ENCODE measurements at regions not wholly inside any gene's neighbourhood (a gene's known extent, or its start where the extent isn't known, plus 50 kb on each side); places are given as distances from the start of the nearest gene placed in this dataset.

DNA sequence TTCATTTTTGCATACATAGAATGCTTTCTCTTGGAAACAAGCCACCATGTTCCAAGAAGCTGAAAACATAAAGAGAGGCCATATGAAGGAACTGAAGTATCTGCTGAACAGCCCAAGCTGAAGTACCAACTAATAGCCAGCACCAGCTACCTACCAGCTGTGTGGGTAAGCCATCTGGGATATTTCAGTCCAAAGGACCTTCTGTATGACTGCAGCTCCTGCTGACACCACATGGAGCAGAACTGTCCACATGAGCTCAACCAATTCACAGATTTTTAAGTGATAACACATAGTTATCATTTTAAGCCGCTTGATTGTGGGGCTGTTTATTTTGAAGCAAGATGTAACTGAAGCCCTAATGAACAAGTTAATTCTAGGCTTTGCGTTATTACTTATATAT, 621.1 kb upstream of the KLHL1 start:
- no peak for FAIRE-seq
- no peak for TF ChIP-seq POLR2A (IDR thresholded peaks at IDR 0.05; ENCODE audit: low read depth, low read length)
- no peak for DNase-seq (ENCODE audit: insufficient read length, low spot score)

DNA sequence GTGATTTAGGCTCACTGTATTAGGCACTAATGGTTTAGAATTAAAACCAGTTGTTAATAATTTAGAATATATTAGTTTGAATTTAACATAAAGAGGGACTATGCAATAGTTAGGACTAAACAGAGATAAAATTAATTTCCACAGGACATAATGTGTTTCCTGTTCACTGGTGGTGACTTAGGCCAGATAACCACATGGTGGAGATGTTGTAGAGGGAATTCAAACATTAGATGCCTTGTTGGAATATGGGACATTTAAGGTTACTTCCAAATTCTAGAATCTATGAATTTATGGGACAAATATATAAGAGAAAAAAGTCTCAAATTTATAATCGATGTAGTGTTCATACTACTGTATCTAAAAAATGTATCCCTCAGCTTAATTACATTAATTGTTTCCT, 615.5 kb upstream of the KLHL1 start:
- DNase-seq (ENCODE audit: insufficient read length, low spot score): no peak
- FAIRE-seq: no peak
- no peak for TF ChIP-seq POLR2A (IDR thresholded peaks at IDR 0.05; ENCODE audit: low read depth, low read length)

DNA sequence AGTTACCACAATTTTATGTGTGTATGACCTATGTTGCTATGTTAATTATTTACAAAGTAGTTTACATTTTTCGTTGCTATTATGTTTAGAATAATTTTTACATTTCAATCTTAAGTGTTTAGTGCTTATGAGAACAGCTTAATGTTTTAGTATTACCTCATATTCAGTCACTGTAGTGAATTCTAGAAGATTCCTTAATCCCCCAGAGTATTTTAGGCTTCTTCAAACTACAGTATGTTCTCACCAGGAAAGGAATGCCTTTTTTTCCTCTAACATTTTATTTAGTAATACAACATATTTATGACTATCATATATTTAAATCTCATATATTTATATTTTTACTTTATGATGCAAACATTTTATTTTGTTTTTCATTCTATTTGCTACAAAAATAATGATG, 612.1 kb upstream of the KLHL1 start:
- no peak for TF ChIP-seq POLR2A (IDR thresholded peaks at IDR 0.05; ENCODE audit: low read depth, low read length)

DNA sequence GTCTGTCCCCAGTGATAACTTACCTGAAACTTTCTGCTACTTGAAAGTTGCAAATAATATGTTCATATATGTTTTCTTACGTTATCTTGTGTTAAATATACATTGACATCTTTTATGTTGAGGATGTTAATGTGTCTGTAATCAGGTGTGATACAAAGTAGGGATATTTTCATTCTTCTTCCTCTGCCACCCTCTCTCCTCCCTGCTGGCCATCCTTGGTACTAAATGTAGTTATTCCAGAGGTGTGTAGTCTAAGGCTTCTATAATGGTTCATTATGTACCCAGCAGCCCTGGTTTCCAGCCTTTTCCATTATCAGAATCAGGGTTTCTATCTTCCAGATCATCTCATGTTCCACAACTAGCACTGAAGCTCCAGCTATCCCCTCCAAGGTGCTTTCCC, 606.7 kb upstream of the KLHL1 start:
- FAIRE-seq (no peak), DNase-seq (ENCODE audit: insufficient read length, low spot score) (no peak)
- TF ChIP-seq POLR2A (IDR thresholded peaks at IDR 0.05; ENCODE audit: low read depth, low read length): no peak

More for the DNA sequence above, 612.1 kb upstream of the KLHL1 start:
- no peak for DNase-seq (ENCODE audit: insufficient read length, low spot score)
- FAIRE-seq: no peak

DNA sequence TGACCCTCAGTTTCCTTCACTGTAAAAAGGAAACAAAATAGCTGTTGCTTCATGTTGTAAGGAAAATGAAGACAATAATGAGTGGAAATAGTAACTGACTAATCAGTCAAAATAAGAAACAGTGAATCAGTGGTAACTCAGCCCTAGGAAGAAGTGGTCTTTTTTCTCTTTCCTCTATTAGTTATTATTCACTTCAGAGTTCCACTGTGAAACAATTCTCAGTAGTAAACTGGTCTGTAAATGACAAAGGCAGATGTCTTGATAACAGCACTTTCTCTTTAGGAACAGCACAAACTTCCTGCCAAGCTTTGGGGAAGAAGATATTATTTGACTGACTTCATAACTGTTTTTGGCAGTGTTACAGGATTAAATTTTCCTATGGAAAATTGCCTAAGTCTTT, 600.5 kb upstream of the KLHL1 start:
- no peak for TF ChIP-seq POLR2A (IDR thresholded peaks at IDR 0.05; ENCODE audit: low read depth, low read length)
- no peak for FAIRE-seq
- no peak for DNase-seq (ENCODE audit: insufficient read length, low spot score)

DNA sequence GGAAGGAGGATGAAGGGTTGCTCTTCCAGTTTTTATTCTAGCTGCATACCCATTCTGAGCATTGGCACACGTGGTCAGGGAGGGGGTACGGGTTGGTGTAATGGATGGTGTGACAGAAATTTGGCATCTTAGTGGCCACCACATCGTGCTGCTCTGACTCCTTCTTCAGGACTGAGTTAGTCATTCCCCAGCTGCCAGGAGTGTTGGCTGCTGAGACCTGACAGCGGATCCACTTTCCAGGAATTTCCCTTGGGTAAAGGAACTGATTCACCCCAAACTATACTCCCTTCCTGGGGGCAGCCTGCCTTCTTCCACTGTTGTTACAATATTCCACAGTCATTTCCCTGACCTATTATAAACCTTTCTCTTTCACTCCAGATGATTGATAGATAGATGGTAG, 595.5 kb upstream of the KLHL1 start:
- TF ChIP-seq POLR2A (IDR thresholded peaks at IDR 0.05; ENCODE audit: low read depth, low read length): no peak
- FAIRE-seq: no peak
- no peak for DNase-seq (ENCODE audit: insufficient read length, low spot score)

DNA sequence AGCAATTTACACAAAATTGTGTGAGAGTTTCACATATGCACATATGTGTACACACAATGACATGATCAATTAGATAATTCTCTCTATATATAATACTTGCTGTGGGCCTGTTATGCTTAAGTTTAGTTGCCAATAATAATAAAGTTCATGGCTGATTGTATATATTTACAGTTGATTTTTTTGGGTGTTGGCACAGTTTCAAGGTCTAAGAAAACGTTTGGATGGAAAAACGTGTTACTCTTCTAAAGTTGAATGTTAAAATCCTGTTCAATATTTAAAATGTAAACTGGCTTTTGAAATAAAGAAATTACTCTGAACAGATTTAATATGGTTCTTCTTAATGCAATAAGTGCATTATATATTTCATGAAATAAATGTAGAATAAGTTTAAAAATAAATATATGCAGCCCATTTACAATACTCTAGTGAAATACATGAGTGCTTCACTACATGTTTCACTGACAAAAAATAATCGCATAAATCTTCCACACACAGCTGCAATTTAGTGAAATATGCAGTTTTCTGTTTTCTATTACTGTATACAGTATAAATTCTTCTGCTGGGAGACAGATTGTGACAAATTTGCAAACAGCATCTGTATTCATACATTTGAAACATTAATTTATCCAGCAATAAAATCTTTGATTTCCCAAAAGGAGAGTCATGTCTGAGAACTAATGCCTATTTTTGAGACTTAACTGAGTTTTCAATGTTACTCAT, 586.9 kb upstream of the KLHL1 start:
- DNase-seq (ENCODE audit: insufficient read length, low spot score) (no peak), FAIRE-seq (no peak)
- TF ChIP-seq POLR2A (IDR thresholded peaks at IDR 0.05; ENCODE audit: low read depth, low read length): no peak

DNA sequence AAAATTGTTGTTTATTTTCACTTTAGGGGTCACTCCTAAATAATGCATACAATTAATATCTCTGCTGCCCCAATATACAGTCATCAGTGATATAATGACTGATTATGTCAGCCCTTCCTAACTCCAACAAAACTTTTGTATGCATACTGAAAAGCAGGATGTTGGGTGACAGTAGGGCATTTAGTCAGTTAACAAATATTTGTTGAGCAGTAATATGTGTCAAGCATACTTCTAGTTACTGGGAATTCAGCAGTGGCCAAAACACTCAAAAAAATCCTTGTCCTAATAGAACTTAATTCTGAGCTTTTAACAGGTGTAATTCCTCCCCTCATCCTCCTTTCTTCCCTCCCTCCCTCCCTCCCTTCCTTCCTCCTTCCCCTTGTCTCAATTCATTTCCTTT, 560.7 kb upstream of the KLHL1 start:
- no peak for DNase-seq (ENCODE audit: insufficient read length, low spot score)

DNA sequence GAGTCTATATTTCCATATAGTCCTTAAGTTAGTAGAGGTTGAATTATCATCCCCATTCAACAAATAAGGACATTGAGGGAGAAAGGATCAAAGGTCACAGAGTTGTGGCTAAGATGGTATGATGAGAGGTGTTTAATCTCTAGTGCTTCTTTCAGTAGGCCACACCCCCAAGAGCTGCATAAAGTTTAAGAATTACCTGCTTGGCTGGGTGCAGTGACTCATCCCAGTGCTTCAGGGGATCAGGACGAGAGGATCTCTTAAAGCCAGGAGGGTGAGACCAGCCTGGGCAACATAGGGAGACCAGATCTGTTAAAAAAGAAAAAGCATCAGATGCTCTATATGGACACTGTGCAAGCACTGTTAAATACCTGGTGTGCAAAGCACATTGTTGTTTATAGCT, 560.0 kb upstream of the KLHL1 start:
- no peak for TF ChIP-seq POLR2A (IDR thresholded peaks at IDR 0.05; ENCODE audit: low read depth, low read length)

More for the DNA sequence above, 560.7 kb upstream of the KLHL1 start:
- no peak for FAIRE-seq
- no peak for TF ChIP-seq POLR2A (IDR thresholded peaks at IDR 0.05; ENCODE audit: low read depth, low read length)

DNA sequence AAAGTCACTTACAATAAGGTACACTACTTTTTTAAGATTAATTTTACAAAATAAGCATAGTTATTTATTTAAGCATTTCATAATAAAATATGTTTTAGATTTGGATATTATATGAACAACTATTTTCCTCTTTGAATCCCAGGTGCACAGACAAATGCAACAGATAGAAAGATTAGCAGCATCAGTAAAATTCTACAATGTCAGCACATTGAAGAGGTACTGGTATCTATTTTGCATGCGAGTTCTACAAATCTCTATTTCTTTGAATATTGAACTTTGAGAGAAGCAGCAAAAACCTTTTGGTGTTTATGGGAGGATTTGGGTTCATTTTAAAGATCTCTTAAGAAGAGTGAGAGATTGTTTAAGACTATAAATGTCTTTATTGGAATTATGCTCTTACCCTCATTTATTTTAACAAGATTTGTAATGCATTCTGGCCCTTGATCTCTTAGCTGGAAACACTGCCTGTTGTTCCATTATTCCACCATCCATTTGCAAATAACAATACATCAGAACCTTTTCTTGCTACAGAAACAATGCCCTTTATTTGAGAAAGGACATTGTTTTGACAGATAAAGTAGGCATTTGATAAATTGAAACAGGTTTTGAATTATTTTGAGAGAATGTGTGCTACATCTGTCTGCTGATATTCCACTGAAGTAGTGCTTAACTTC, 558.8 kb upstream of the KLHL1 start:
- no peak for TF ChIP-seq POLR2A (IDR thresholded peaks at IDR 0.05; ENCODE audit: low read depth, low read length)
- no peak for FAIRE-seq
- DNase-seq (ENCODE audit: insufficient read length, low spot score): no peak

More for the DNA sequence above, 560.0 kb upstream of the KLHL1 start:
- DNase-seq (ENCODE audit: insufficient read length, low spot score) (no peak), FAIRE-seq (no peak)

DNA sequence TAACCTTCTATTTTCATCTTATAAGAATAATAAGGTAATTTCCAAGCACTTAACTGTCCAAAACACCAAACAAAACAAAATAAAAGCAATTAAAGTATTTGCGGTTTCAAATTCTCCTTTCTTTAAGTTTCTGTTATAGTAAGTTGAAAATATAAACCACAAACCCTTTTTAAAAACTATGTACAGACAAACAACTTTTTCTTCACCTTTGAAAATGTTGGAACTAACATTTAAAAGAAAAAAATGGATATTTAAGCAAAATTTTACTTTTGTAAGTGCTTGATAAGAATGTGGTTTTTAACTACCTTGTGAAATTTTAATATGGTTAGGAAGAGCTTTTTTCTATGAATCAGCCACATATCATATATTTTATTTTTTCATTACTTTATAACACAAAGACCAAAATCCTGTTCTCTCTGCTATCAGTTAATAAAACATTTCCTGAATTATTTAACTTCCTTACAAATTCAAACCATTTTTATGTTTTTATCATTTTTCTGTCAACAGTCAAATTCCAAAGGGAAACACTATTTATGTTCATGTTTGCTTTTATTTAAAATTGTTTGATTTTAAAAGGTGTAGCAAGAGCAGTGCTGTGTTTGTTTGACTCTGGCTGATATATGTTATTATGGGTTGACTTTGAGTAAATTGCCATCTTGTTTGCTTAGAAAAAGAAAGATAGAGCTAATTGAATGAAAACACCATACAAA, 554.1 kb upstream of the KLHL1 start:
- FAIRE-seq: no peak
- no peak for DNase-seq (ENCODE audit: insufficient read length, low spot score)
- TF ChIP-seq POLR2A (IDR thresholded peaks at IDR 0.05; ENCODE audit: low read depth, low read length): no peak

DNA sequence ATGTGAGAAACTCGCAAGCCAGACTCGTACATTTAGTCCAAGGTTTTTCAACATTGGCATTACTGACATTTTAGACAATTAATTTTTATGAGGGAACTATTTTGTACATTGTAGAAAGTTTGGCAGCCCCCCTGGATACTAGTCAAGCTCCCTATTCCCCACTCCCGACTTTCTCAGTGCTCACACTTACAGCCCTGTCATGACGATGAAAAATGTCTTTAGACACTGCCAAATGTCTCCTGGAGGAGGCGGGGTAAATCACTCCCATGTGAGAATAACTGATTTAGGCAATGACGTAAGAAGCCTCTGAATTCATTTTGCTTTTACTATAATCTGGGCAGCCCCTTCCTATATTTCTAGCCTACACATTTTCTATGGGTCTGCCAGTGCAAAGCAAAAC, 535.8 kb upstream of the KLHL1 start:
- DNase-seq (ENCODE audit: insufficient read length, low spot score) (no peak), FAIRE-seq (no peak)
- no peak for TF ChIP-seq POLR2A (IDR thresholded peaks at IDR 0.05; ENCODE audit: low read depth, low read length)

DNA sequence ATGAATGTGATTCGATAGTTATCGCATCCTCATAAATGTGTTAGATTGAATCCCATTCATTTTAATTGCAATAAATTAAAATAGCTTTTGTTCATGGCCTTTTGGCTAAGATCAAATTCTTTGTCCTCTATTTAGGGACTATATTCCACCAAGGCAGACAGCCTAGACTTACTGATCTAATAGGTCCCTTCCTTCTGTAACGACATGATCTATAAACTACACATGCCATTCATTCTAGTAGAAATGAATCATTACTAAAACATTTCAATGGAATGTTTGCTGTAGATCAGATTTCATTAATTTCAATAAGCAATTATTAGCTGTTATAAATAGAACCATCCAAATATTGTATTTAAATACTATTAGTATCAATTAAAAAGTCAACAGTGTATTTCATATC, 526.6 kb upstream of the KLHL1 start:
- no peak for DNase-seq (ENCODE audit: insufficient read length, low spot score)
- no peak for TF ChIP-seq POLR2A (IDR thresholded peaks at IDR 0.05; ENCODE audit: low read depth, low read length)
- no peak for FAIRE-seq

DNA sequence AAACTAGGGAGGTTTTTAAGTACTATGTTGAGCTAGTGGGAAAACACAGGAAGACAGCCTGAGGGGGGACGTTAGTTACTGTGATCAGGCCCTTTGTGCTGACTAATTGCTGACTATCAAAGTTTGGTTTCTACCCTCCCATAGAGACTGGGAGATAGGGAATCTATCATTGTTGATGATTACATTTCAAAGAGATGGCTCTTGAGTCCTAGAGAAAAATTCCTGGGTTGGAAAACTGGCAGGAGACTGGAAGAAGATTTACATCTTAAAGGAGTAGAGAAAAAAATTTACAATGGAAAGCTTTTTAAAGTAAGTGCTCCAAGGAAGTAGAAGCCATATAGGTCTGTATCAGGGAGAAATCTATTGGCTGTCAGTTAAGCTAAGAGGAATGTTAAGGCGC, 522.0 kb upstream of the KLHL1 start:
- DNase-seq (ENCODE audit: insufficient read length, low spot score): no peak

DNA sequence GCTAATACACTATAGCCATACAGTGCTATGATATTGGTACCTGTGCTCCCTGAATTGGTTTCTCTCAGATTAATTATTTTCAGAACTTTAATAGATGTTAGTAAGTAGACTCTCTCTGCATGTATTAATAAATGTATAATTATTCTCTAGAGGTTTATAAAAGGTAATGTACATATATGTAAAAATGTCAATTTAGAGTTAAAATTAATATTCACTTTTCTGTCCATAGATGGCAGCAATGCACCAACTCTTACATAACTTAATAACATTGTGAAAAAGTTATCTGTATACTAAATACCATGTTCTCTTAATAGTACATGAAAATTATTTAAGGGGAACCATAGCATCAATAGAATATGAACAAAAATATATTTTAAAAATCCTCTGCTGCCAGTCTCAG, 515.0 kb upstream of the KLHL1 start:
- TF ChIP-seq POLR2A (IDR thresholded peaks at IDR 0.05; ENCODE audit: low read depth, low read length): no peak
- no peak for FAIRE-seq
- no peak for DNase-seq (ENCODE audit: insufficient read length, low spot score)

More for the DNA sequence above, 522.0 kb upstream of the KLHL1 start:
- no peak for TF ChIP-seq POLR2A (IDR thresholded peaks at IDR 0.05; ENCODE audit: low read depth, low read length)
- no peak for FAIRE-seq
